HG02588 (cell line): ENCODE measurements at regions not wholly inside any gene's neighbourhood (a gene's known extent, or its start where the extent isn't known, plus 50 kb on each side); places are given as distances from the start of the nearest gene placed in this dataset.
A peak's percentile ranks its signal among the peaks of the same experiment; 100 is the strongest.
"Not testable (repeated sequence)": the region's sequence is repeated elsewhere in the genome, so short reads cannot be mapped to it uniquely, and the experiment has no call there.

Experiments
- ATAC-seq: cut with Tn5 transposase; IDR thresholded peaks from one replicate; pipeline ENCODE4 v1.9.1; 2021; ENCODE audit warnings: mild to moderate bottlenecking, moderate library complexity; ENCODE audit not compliant: unreplicated experiment

GRCh38 chr10:3661271-3661670 lies 123.7 kb downstream of the KLF6 start:
- no peak for ATAC-seq

- ATAC-seq: no peak
Observed at GRCh38 chr10:3660753-3661152, 124.3 kb downstream of the KLF6 start.

GRCh38 chr10:3659203-3659917 lies 125.6 kb downstream of the KLF6 start:
- ATAC-seq: no peak

GRCh38 chr10:3658766-3659165 lies 126.2 kb downstream of the KLF6 start:
- no peak for ATAC-seq

- no peak for ATAC-seq
Observed at GRCh38 chr10:3656214-3656613, 128.8 kb downstream of the KLF6 start.

GRCh38 chr10:3655528-3655927 lies 129.5 kb downstream of the KLF6 start:
- ATAC-seq: no peak

GRCh38 chr10:3654980-3655379 lies 130.0 kb downstream of the KLF6 start:
- ATAC-seq: no peak

- no peak for ATAC-seq
Observed at GRCh38 chr10:3654496-3654895, 130.5 kb downstream of the KLF6 start.

GRCh38 chr10:3653303-3653702 lies 131.7 kb downstream of the KLF6 start:
- ATAC-seq: not testable (repeated sequence)

GRCh38 chr10:3652886-3653285 lies 132.1 kb downstream of the KLF6 start:
- no peak for ATAC-seq

- no peak for ATAC-seq
Observed at GRCh38 chr10:3651969-3652653, 132.9 kb downstream of the KLF6 start.

GRCh38 chr10:3648576-3648975 lies 136.4 kb downstream of the KLF6 start:
- ATAC-seq: no peak

GRCh38 chr10:3648170-3648569 lies 136.8 kb downstream of the KLF6 start:
- ATAC-seq: no peak

GRCh38 chr10:3647074-3647473 lies 137.9 kb downstream of the KLF6 start:
- ATAC-seq: peak; percentile 54

- no peak for ATAC-seq
Observed at GRCh38 chr10:3645406-3645805, 139.6 kb downstream of the KLF6 start.

- no peak for ATAC-seq
Observed at GRCh38 chr10:3640816-3641215, 144.2 kb downstream of the KLF6 start.

GRCh38 chr10:3639546-3639945 lies 145.5 kb downstream of the KLF6 start:
- no peak for ATAC-seq

- no peak for ATAC-seq
Observed at GRCh38 chr10:3636356-3637181, 148.4 kb downstream of the KLF6 start.

- ATAC-seq: no peak
Observed at GRCh38 chr10:3635697-3636096, 149.3 kb downstream of the KLF6 start.

- ATAC-seq: no peak
Observed at GRCh38 chr10:3635211-3635671, 149.8 kb downstream of the KLF6 start.

- ATAC-seq: not testable (repeated sequence)
Observed at GRCh38 chr10:3634646-3635045, 150.4 kb downstream of the KLF6 start.
